ENCODE measurements at regions not wholly inside any gene's neighbourhood (a gene's known extent, or its start where the extent isn't known, plus 50 kb on each side); places are given as distances from the start of the nearest gene placed in this dataset.
"Not testable (repeated sequence)": the region's sequence is repeated elsewhere in the genome, so short reads cannot be mapped to it uniquely, and the experiment has no call there.

DNA sequence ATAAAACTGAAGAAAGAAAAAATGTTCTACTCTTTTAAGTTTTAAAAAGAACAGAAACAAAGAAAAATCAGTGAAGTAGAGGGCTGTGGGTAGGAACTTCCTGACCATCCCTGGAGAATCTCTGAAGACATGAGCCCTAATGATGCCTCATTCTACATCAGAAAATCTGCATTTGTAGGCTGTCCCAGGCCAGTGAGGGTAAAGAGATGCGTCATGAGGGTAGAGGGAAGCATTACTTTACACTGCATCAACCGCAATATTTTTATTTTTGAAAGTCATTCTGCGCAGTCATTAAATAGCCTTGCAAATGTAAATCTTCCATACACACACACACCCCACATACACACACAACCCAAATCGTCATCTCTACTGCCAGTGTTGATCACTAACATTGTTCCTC, 82.1 kb upstream of the CABCOCO1 start:
- Histone ChIP-seq H3K36me3 (ENCODE audit: control insufficient read depth, insufficient read depth, low read length) (no peaks in the 10 kb centered on the region), H4K20me1 (ENCODE audit: insufficient read depth, low read length) (no peaks in the 10 kb centered on the region), H3K4me2 (ENCODE audit: low read depth, low read length) (no peak overlapping the region), H3K79me1 (ENCODE audit: low read depth in 1 of 2, low read length in 2 of 2) (no peaks in the 10 kb centered on the region), H3K14ac (replicated peaks; ENCODE audit: low read depth, low read length) (no peak overlapping the region), H3K18ac (ENCODE audit: low read depth, low read length) (no peak overlapping the region), H2BK120ac (ENCODE audit: low read depth, low read length) (no peak overlapping the region), H3K27me3 (ENCODE audit: control insufficient read depth, insufficient read depth, low read length) (no peaks in the 10 kb centered on the region), H3K4me1 (ENCODE audit: control insufficient read depth, insufficient read depth, low read length) (no peaks in the 10 kb centered on the region), H2BK20ac (ENCODE audit: low read depth, low read length) (no peak overlapping the region), H2BK15ac (ENCODE audit: low read depth, low read length) (no peak overlapping the region), H3K4me3 (ENCODE audit: insufficient read depth, low read depth, low read length) (no peak overlapping the region), H3K27ac (ENCODE audit: insufficient read depth, low read length) (no peak overlapping the region), H2AK5ac (ENCODE audit: low read depth, low read length) (no peak overlapping the region), H4K5ac (ENCODE audit: low read depth, low read length) (no peak overlapping the region), H3K9ac (ENCODE audit: low read depth, low read length) (no peak overlapping the region), H4K8ac (ENCODE audit: low read depth in 2 of 2, low read length in 2 of 2) (no peak overlapping the region), H3K4ac (ENCODE audit: low read depth, low read length) (no peak overlapping the region), H2AK9ac (replicated peaks; ENCODE audit: low read depth, low read length, poor library complexity) (no peak overlapping the region), H2AFZ (replicated peaks; ENCODE audit: low read length, poor library complexity) (no peak overlapping the region), H3K56ac (ENCODE audit: extremely low read depth, insufficient read depth, low read length) (no peak overlapping the region), H3K9me1 (ENCODE audit: insufficient read depth, low read length) (no peaks in the 10 kb centered on the region), H4K91ac (ENCODE audit: insufficient read depth, low read depth, low read length) (no peak overlapping the region), H3K9me3 (ENCODE audit: control insufficient read depth, insufficient read depth, low read length) (no peaks in the 10 kb centered on the region), H2BK5ac (ENCODE audit: low read depth, low read length, poor library complexity, severe bottlenecking) (no peak overlapping the region), H3K23ac (ENCODE audit: low read depth, low read length) (no peak overlapping the region)
- BruUV-seq (replicated peaks): no TSS peak
- dilution Hi-C loops (cut with HindIII; ENCODE audit: low sequenced_read_pairs, unreplicated experiment) (no loop called here), intact Hi-C loops (cut with micrococcal nuclease) (loop anchor here (5.0 kb wide), 1 partner anchor 33 kb away; no protein-coding TSS in a partner anchor), in situ Hi-C loops (cut with MboI; ENCODE audit: low sequenced_read_pairs) (no loop called here)
- WGBS, 2 experiments (ENCODE audit: extremely low coverage in 2 of 2, insufficient read length in 1 of 2): no CpG with 5 or more reads among the region's 4 CpGs
- ChIA-PET POLR2A (ENCODE audit: unreplicated experiment) (no interaction called here), CTCF (no interaction called here)
- ATAC-seq (ENCODE audit: low read depth) (no peak), DNase-seq (no peak)
- no peak for TF ChIP-seq BHLHE40 (IDR thresholded peaks at IDR 0.05; ENCODE audit: low read depth, low read length)
- TF ChIP-seq RAD21 (IDR thresholded peaks at IDR 0.05; ENCODE audit: low read length): no peak
- no peak for TF ChIP-seq RFX5 (IDR thresholded peaks at IDR 0.05; ENCODE audit: low read depth, low read length)
- TF ChIP-seq, protein P1, sequence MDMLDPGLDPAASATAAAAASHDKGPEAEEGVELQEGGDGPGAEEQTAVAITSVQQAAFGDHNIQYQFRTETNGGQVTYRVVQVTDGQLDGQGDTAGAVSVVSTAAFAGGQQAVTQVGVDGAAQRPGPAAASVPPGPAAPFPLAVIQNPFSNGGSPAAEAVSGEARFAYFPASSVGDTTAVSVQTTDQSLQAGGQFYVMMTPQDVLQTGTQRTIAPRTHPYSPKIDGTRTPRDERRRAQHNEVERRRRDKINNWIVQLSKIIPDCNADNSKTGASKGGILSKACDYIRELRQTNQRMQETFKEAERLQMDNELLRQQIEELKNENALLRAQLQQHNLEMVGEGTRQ (IDR thresholded peaks at IDR 0.05; ENCODE audit: low read depth, low read length): no peak
- no peak for TF ChIP-seq FOS (IDR thresholded peaks at IDR 0.05; ENCODE audit: low read depth, low read length)

- H3K56ac ChIP-seq (ENCODE audit: extremely low read depth, insufficient read depth, low read length); H3K4me2 ChIP-seq (ENCODE audit: low read depth, low read length); H3K4me1 ChIP-seq (ENCODE audit: control insufficient read depth, insufficient read depth, low read length); H3K14ac ChIP-seq (replicated peaks; ENCODE audit: low read depth, low read length); H3K27ac ChIP-seq (ENCODE audit: insufficient read depth, low read length); H2BK5ac ChIP-seq (ENCODE audit: low read depth, low read length, poor library complexity, severe bottlenecking); BruUV-seq (replicated peaks); H3K4me3 ChIP-seq (ENCODE audit: insufficient read depth, low read depth, low read length); H4K20me1 ChIP-seq (ENCODE audit: insufficient read depth, low read length); in situ Hi-C loops (cut with MboI; ENCODE audit: low sequenced_read_pairs); H4K91ac ChIP-seq (ENCODE audit: insufficient read depth, low read depth, low read length); POLR2A ChIA-PET (ENCODE audit: unreplicated experiment); H2AK5ac ChIP-seq (ENCODE audit: low read depth, low read length); intact Hi-C loops (cut with micrococcal nuclease); H3K9ac ChIP-seq (ENCODE audit: low read depth, low read length); H3K18ac ChIP-seq (ENCODE audit: low read depth, low read length); H2AFZ ChIP-seq (replicated peaks; ENCODE audit: low read length, poor library complexity); dilution Hi-C loops (cut with HindIII; ENCODE audit: low sequenced_read_pairs, unreplicated experiment); H2BK20ac ChIP-seq (ENCODE audit: low read depth, low read length); H3K79me1 ChIP-seq (ENCODE audit: low read depth in 1 of 2, low read length in 2 of 2); H4K8ac ChIP-seq (ENCODE audit: low read depth in 2 of 2, low read length in 2 of 2); CTCF ChIA-PET; ATAC-seq (ENCODE audit: low read depth); H4K5ac ChIP-seq (ENCODE audit: low read depth, low read length); H2BK120ac ChIP-seq (ENCODE audit: low read depth, low read length); H3K4ac ChIP-seq (ENCODE audit: low read depth, low read length); H2BK15ac ChIP-seq (ENCODE audit: low read depth, low read length); DNase-seq; H3K9me1 ChIP-seq (ENCODE audit: insufficient read depth, low read length); H2AK9ac ChIP-seq (replicated peaks; ENCODE audit: low read depth, low read length, poor library complexity); H3K23ac ChIP-seq (ENCODE audit: low read depth, low read length); H3K36me3 ChIP-seq (ENCODE audit: control insufficient read depth, insufficient read depth, low read length); H3K27me3 ChIP-seq (ENCODE audit: control insufficient read depth, insufficient read depth, low read length): not testable (repeated sequence)
- peaks cover 12% of the 10 kb centered on the region for H3K9me3 ChIP-seq (ENCODE audit: control insufficient read depth, insufficient read depth, low read length)
- no CpG with 5 or more reads among the region's 4 CpGs for WGBS, 2 experiments (ENCODE audit: extremely low coverage in 2 of 2, insufficient read length in 1 of 2)
Measured at GRCh38 chr10:61570204-61570603, 92.5 kb upstream of the CABCOCO1 start.
